Suprapubic skin (tissue), 4 donors: ENCODE measurements at regions not wholly inside any gene's neighbourhood (a gene's known extent, or its start where the extent isn't known, plus 50 kb on each side); places are given as distances from the start of the nearest gene placed in this dataset.

ENCODE experiments used
- CTCF ChIP-seq, 2 donors: fragments of 200-600 bp in 1 of 2; fragments of 450-650 bp in 1 of 2; sonication (generic) in 1 of 2; IDR thresholded peaks; one replicate each; pipeline ENCODE4 v1.5.1; 2016 to 2019; ENCODE audit warnings: antibody characterized with exemption in 2 of 2, mild to moderate bottlenecking in 1 of 2, moderate library complexity in 1 of 2
- EP300 ChIP-seq: sonication (generic); formaldehyde crosslinking; IDR thresholded peaks from one replicate; pipeline ENCODE4 v1.6.1; 2017; ENCODE audit warnings: antibody characterized with exemption
- POLR2A ChIP-seq, 2 donors: fragments of 450-650 bp; IDR thresholded peaks; one replicate each; pipeline ENCODE4 v1.6.1; 2017; ENCODE audit warnings: antibody characterized with exemption in 2 of 2, mild to moderate bottlenecking in 2 of 2, moderate library complexity in 2 of 2
- POLR2AphosphoS5 ChIP-seq, 3 donors: sonication (generic); formaldehyde crosslinking; IDR thresholded peaks; one replicate each; pipeline ENCODE4 v1.6.1; 2017; ENCODE audit warnings: antibody characterized with exemption in 3 of 3

GRCh38 chr1:38607526-38607925 is 252.0 kb downstream of the RRAGC start:
- TF ChIP-seq CTCF (IDR thresholded peaks at IDR 0.05) = no peak
- TF ChIP-seq POLR2AphosphoS5 (IDR thresholded peaks at IDR 0.05) = no peak
- TF ChIP-seq POLR2A (IDR thresholded peaks at IDR 0.05) = no peak
- TF ChIP-seq EP300 = no peak
